T-helper 2 cell (primary cell): ENCODE measurements at regions not wholly inside any gene's neighbourhood (a gene's known extent, or its start where the extent isn't known, plus 50 kb on each side); places are given as distances from the start of the nearest gene placed in this dataset.

Experiments
- DNase-seq, 5 experiments: peaks; one replicate each; pipeline versions ENCODE4 v3.0.0 to v3.0.0-alpha.2; 2012 to 2022

DNA sequence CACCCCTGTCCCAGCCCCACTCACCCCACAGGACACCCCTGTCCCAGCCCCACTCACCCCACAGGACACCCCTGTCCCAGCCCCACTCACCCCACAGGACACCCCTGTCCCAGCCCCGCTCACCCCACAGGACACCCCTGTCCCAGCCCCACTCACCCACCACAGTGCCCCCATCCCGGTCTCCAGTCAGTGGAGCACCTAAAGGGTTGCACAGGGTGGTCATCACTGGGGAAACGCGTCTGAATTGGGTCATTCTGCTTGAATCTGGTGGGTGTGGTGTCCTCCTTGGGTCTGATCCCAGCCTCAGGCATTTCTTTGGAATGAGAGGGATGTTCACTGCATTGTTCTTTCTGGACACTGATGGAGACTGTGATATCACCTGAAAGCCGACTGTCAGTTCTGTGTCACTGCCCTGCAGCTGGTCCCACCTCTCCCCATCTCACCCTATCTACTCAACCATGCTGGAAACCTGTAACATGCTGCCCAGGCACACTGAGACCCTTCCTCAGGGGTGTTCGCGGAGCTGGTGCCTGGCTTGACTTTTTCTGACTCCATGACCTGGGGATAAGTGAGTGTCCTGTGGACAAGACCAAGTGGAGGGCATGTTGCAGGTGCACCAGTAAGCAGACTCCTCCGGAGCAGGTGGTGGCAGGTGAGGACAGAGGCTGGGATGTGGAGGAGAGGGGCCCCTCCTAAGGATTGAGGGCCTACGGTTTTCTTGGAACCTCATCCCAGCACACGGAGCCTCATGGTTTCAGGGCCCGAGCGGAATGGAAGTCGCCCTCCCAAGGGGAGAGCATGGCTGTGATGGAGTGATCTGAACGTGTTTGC lies 262.5 kb upstream of the PPP2R2D start:
- DNase-seq, result no peak

GRCh38 chr10:131638880-131639278 lies 261.9 kb upstream of the PPP2R2D start:
- DNase-seq, result no peak

DNA sequence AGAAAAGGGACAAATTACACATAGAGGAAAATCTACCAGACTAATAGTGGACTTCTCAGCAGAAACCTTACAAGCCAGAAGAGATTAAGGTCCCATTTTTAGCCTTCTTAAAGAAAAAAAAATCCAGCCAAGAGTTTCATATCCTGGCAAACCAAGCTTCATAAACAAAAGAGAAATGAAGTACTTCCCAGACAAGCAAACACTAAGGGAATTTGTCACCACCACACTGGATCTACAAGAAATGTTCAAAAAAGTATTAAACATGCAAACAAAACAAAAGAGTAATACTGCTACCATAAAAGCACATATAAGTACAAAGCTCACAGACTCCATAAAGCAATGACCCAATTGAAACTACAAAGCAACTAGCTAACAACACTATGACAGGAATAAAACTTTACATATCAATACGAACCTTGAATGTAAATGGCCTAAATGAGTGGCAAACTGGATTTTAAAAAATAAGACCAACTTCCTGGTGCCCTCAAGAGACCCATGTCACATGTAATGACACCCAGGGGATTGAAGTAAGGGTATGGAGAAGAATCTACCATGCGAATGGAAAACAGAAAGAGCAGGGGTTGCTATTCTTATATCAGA lies 260.7 kb upstream of the PPP2R2D start:
- DNase-seq, result no peak

- peak in 1 of 5 experiments; percentile 66 for DNase-seq
These were observed 259.6 kb upstream of the PPP2R2D start for GRCh38 chr10:131641231-131641630.

DNA sequence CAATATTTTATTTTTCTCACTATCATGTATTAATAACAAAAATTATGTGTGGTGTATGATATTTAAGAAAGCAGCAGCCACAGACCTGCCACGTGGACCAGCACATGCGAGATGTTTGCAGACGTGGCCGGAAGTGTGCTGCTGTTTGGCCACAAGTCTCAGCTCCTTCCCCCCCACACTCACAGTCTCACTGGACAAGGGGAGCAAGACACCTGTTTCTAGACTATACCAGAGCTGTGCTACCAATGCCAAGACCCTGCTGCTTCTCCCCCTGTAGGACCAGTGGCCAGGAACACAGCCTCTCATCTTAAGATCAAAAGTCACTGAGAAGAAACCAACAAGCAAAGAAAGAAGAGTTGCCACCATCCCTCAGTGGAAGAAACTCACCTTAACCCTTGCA lies 258.9 kb upstream of the PPP2R2D start:
- no peak for DNase-seq

DNA sequence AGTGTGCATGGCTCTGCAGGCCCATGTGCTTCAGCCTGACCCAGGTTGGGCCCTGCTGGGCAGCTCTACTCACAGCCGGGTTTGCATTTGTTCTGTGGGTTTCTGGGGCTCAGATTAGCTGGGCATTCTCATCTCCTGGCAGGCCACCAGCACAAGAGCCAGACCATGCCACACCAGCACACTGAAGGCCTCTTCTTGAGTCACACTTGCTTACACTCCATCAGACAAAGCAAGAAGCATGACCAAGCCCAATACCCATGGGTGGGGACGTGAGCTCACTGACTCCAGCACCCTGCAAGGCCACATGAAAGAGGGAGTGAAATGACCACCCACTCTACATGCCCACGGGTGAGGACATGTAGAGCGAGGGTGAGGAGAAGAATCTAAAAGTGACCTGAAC lies 257.8 kb upstream of the PPP2R2D start:
- DNase-seq, result no peak

- DNase-seq, result no peak
These were observed 256.5 kb upstream of the PPP2R2D start for GRCh38 chr10:131644289-131644688.

- DNase-seq, result no peak
These were observed 255.7 kb upstream of the PPP2R2D start for GRCh38 chr10:131644864-131645658.

- DNase-seq, result no peak
These were observed 255.1 kb upstream of the PPP2R2D start for GRCh38 chr10:131645756-131646155.

DNA sequence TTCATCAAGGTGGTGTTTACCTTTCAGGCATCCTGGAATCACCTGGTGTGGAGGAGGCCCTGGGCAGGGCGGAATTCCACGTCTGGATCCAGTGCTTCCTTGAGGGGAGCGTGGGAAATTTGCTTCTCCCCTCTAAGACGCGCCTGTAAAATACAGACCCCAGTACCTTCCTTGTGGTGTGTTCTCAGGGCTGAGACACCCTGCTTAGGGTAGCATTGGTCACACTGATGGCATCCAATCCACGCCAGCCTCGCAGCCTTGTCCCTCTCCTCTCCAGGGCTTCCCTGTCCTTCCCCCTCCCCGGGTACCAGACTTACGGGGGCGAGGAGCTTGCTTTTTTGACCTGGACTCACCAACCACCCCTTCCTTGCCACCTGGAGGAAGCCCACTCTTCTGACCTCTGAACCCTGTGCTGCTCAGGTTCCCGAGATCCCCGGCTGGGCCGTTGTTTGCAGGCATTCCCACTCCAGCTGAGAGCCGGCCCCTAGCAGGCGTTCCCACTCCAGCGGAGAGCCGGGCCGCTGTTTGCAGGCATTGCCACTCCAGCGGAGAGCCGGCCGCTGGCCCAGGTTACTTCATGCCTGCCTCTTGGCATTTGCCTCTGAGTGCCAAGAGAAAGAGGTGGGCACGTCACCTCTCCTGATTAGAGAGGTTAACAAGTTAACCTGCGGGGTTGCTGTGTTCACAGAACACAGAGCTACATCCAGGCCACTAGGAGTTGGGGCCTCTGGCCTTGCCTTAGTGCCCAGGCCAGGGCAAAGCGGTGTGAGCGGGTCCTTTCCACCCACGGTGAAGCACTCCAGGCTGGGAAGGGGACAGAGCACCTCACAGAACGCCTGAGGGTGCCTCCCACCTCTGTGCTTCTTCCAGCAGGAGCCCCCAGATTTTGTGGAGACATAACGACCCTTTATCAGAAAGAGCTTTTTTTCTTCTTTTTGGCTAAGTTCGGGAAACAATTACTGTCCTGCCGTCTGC lies 254.0 kb upstream of the PPP2R2D start:
- no peak for DNase-seq

DNA sequence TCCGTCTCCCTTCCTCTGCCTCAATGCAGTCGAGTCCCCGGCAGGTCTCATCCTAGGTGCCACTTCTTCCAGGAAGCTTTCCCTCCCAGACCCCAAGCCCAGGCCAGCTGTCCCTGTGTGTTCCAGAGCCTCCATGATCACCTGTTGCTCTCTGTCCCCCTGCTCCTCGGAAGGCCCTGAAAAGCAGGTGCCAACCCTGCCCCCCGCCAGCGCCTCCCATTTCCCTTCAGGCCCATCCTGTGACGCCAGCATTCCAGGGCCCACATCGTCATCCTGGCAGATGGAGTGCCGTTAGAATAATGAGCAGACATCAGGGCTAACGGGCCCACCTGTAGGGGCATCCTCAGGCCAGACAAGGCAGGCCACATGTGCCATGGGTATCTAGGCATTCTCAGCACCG lies 253.0 kb upstream of the PPP2R2D start:
- DNase-seq, result no peak

GRCh38 chr10:131648386-131649020 lies 252.3 kb upstream of the PPP2R2D start:
- DNase-seq, result no peak

- no peak for DNase-seq
These were observed 251.2 kb upstream of the PPP2R2D start for GRCh38 chr10:131649617-131650016.

- DNase-seq, result no peak
These were observed 250.6 kb upstream of the PPP2R2D start for GRCh38 chr10:131650169-131650705.

DNA sequence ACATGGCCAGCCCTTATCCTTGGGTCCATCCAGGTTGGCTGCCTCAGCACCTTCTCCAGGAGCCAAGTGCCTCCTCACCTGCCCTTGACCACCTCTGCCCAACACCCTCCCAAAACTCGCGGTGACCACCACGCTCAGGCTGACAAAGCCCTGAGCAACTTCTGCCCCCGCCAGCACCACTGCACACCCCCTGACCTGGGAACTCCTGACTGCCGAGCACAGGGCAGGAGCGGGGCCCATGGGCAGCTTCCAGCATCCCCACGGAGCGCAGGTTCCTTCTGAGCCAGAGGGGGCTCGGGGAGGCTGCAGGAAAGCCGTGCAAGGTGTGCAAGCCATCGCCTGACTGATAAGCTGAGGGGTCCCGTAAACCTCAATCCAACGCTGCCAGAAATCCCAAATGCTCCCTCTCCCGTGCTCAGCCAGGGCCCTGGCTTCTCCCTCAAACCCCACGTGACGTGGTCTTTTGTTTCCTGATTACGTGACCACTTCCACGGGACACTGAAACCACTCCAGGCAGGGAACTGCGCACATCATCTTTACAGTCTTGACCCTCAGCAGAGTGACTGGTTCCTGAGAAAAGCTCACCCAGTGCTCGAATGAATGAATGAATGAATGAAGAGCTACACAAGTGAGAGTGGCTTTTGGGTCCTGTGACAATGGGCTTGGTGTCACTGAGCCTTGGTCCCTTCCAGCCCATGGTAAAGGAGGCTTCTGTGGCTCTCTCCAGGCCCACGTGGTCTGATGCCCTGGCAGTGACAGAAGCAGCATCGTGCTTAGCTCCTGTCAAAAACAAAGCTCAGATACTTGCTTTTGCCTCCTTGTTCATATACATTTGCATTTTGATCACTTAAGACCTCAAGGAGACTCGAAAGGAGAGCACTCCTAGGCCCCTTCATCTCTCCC lies 249.8 kb upstream of the PPP2R2D start:
- DNase-seq, result no peak

- no peak for DNase-seq
These were observed 249.0 kb upstream of the PPP2R2D start for GRCh38 chr10:131651674-131652437.

- no peak for DNase-seq
These were observed 248.2 kb upstream of the PPP2R2D start for GRCh38 chr10:131652438-131653139.

DNA sequence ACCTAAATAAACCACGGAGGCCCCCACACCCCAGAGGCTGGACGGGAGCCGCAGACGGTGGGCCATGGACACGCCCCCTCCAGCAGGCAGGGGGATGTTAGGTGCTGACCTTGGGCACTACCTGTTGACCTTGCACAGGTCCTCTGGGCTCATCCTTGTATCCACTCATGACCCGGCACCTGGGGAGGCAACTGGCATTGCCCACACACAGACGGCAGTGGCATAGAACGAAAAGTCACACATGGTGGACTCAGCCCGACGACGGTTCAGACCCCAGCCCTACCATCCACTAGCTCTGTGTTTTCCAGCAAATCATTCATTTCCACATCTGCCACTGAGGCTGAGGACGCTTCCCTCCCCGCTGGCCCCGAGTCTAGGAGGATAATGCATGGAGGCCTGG lies 247.7 kb upstream of the PPP2R2D start:
- no peak for DNase-seq
